Activated naive CD4-positive, alpha-beta T cell treated with anti-CD3 and anti-CD28 coated beads, Interleukin-2, amount 50 U/mL, for 16 hours (primary cell): ENCODE measurements at regions not wholly inside any gene's neighbourhood (a gene's known extent, or its start where the extent isn't known, plus 50 kb on each side); places are given as distances from the start of the nearest gene placed in this dataset.
"Not testable (repeated sequence)": the region's sequence is repeated elsewhere in the genome, so short reads cannot be mapped to it uniquely, and the experiment has no call there.

Experiments used
- DNase-seq: peaks from one replicate; pipeline ENCODE4 v3.0.0-alpha.2; 2020

DNA sequence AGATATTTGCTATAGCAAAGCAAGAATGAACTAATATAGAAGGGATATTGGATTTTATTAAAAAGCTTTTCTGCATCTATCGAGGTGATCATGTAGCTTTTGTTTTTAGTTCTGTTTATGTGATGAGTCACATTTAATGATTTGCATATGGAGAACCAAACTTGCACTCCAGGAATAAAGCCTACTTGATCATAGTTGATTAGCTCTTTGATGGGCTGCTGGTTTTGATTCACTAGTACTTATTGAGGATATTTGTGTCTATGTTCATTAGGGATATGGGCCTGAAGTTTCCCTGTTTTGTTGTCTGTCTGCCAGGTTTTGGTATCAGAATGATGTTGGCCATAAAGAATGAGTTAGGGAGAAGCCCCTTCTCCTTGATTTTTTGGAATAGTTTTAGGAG lies 310.7 kb downstream of the ARPP21 start:
- no peak for DNase-seq

DNA sequence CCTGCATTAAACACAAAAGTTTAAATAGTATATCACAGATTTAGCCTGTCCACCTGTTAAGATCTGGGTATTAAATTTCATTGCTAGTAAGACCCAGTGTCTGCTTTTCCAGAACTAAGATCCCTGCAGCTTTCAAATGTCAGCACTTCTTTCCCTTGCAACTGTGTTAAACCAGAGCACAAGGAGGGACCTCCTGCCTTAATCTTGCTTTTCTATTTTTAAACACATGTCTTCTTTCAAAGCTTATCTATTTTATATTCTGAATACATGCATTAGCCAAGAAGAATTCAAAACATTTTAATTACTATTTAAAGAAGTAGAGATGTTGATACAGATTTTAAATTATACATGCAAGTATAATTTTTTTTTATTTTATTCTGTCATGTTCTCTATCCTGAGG lies 315.1 kb downstream of the ARPP21 start:
- DNase-seq = no peak

DNA sequence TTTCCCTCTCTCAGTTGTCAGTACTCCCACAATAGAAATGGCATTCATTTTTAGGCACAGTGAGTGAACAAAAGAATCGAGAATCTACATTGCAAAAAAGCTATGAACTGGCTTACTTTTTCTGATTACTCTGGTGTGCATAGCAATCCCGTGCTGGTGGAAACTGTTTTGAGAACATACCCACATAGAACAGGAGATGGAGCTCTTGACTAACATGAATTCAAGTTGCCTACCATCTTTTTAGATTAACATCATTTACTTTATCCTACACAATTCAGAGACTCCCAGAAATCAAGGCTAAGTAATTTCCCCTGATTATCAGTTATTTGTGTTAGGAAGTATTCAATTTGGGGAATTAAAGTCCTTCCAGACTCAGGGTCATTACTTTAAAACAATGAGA lies 326.6 kb downstream of the ARPP21 start:
- DNase-seq = no peak

DNA sequence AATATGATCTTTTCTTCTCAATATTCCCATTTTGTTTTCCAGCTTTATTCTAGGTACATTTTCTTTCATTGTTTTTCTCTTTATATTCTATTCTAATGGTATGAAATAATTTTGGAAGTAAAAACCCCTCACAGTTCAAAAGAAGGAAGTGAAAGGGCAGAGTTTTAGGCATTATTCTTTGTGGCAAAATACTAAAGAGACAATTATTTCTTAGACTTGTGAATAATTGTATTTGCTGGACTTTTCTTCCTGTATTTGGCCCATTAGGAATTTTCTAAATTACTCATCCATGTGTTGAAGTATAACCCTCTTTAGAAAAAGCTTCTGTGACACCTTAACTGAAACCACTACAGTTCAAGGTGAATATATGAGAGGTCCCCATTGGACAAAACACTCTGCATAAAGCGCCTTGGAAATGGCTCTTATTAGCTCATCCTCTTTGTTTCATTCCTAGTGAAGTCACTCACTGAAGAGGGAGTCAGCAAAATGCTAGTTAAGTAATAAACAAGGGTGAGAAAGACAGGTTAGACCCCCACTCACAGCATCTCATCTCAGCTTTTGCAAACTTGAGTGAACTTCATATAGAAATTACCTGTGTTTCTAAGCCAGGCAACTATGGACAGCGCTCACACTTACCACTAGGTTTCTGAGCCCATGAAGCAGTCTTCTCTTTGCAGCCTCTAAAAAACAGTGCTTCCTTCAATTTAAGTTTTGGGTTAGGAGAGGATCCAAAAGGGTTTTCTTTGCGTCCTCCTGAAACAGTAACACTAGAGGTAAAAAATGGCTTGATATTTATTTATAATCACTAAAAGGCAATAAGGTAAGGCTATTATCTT lies 327.5 kb downstream of the ARPP21 start:
- no peak for DNase-seq

DNA sequence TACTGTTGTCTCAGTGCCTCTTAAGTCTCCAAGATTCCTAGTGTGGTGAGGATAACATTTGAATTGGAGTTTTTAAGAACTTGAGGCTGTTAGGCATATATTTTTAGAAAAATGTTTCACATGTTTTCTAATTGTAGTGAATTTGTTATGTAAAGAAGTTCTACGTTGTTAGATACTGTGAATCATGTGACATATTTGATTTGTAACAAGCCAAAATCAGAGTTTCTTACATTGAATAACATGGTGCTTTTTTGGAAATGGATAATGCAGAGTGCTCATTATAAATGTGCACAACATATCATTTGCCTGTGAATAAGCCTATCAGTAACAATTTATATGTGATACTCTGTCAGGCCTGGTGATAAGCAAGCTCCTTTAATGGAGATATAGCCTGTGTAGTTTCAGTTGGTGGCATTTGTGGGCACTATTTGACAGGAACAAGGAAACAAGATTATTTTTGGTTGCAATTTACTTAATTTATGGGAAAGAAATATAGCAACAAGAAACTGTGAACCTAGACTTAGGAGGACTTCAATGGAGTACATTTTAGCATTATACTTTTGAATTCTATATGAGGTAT lies 328.8 kb downstream of the ARPP21 start:
- DNase-seq = no peak

DNA sequence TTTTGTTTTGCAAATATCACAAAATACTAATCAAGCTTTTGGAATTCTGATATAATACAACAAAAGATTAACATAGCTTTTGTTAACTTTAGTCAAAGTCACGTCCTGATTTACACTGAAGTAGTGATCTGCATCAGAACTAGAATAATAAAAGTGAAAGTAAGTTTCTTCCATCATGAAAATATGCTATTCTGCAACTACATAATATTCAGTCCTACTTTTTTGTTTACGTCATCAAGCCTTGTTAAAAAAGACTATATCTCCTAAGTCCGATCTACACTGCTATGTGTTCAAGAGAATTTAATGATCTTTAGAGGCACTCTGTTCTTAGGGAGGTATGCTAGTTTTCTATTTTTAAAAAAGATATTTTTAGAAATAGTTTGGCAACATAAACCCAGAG lies 330.1 kb downstream of the ARPP21 start:
- no peak for DNase-seq

DNA sequence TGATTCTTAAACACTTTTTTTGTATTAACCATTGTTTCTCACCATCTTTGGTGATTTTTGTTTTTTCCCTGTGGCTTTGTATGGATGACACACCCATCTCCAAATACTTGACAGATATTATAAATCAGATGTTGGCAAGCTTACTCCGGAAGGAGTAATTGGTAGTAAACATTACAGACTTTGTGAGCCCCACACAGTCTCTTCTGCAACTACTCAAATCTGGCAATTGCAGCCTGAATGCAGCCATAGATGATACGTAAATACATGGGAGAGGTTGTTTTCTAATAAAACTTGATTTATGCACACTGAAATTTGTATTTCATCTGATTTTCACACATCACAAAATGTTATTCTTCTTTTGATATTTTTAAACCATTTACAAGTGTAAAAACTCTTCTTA lies 331.5 kb downstream of the ARPP21 start:
- DNase-seq = no peak

DNA sequence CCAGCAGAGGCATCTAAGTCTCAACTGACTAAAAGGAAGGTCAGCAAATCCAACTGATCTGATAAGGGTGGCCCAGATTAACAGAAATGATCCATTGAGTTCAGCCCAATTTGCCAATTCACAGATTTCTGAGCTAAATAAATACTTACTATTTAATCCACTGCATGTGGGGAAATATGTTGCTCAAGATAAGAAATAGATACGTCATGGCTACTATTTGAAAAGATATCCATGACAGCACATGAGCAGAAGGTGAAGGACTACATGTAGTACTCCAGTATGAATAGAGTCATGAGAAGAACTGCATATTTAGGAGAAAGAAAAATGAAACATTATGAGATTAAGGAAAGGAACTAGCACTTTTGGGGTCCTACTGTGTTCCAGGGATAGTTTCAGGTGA lies 332.4 kb downstream of the ARPP21 start:
- DNase-seq = no peak

DNA sequence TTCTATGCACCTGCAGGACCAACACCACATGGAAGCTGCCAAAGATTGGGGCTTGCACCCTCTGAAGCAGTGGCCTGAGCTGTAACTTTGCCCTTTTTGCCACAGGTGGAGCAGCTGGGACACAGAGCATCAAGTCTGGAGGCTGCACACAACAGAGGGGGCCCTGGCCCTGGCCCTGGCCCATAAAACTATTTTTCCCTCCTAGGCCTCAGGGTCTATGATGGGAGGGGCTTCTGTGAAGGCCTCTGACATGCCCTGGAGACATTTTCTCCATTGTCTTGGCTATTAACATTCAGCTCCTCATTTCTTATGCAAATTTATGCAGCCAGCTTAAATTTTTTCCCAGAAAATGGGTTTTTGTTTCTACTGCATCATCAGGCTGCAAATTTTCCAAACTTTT lies 335.5 kb downstream of the ARPP21 start:
- no peak for DNase-seq

DNA sequence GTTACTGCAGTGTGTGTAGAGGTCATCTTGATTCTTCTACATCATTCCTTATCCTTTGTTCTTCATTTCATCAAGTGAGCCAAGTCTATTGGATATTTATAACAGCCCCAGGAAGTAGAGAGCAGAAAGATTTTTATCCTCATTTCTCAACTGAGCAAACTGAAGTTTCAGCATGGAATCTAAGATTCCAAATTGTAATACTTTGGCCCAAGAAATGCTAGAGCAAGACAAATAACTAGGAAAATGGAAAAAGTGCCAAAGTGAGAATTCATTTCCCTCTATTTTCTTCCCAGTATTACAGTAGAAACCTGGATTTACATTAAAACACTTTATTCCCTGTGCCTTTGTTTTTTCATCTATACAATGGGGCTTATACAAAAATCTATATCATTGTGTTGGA lies 346.8 kb downstream of the ARPP21 start:
- no peak for DNase-seq

DNA sequence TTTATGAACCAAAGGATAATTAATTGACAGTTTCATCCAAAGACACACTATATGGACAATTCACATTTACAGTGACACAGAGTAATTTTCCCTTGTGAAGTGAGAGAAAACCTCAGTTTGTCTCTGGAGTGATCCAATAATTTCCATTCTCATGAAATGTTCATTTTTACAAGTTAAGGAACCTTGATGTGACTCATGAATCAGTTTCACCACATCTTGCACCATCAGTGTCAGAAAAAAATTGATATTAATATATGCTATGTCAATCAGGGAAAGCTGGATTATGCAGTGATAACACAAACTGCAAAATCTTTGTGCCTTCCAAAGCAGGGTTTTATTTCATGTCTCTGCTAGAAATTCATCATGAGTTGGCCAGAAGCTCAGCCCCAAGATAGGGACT lies 348.1 kb downstream of the ARPP21 start:
- DNase-seq = no peak

DNA sequence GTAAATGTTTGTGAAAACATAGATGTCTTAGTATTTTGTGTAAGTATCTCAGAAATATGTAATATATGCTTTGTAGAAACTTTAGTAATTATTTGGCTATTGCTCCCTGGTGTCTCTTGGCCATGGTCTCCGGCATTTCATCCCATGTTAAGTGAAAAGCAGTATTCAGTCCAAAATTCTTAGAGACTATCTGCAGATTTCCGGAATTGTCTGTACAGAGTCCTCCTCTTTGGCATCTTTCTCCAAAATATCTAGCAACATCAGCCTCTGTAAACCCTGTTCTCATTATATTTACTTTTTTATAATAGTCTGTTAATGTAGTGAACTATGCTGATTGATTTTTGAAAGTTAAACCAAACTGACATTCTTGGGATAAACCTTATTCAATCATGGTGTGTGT lies 352.7 kb downstream of the ARPP21 start:
- no peak for DNase-seq

DNA sequence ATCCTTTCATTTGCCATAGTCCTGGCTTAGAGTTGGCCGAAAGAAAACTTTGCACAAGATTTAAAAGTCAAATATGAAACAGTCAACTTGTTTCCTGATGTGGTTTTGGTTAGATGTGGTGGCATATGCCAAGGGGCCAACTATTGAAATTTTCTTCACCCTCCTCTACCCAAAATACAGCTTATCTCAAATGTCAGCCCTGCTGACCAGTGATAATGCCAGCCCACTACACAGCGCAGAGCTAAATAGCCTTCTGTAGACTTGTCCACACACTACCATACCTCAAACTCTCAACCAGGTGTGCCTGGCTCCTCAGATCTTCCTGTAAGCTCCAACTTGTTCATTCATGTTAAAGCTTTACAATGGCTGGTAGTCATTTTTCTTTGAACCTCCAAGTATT lies 368.5 kb upstream of the STAC start:
- no peak for DNase-seq

DNA sequence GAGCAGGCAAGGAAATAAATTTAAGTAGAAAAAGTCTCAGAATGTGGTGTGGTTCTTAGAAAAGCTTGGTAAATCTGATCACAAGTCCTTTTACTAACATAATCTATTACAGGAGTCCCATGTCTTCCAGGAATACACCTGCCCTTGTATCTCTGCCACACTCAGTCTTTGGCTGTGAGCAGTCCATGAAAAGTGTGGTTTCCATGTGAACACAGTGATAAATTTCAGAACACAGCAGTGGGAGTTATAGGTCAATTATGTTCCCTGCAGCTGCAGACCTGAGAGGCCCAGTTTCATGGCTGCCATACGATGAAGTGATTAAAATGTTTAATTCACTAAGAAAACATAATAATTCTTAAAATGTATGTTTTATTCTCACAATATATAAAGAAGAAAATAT lies 366.9 kb upstream of the STAC start:
- DNase-seq = no peak

DNA sequence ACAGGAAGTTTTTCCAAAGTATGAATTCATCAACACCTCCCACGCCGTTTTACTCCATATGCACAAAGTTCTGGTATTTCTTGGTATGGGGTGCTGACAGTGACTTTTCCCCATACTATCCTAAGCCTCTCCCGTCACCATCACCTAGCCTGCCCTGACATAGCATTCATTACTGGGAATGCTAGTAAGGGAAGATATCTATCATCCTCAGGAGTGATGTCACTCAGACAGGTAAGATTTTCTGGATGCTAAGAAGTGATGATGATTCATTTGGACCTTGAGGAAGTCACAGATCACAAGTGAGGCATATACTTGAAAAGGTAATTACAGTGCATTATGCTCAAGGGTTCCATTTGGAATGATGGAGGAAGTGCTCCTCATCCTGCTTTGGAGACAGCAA lies 355.1 kb upstream of the STAC start:
- no peak for DNase-seq

DNA sequence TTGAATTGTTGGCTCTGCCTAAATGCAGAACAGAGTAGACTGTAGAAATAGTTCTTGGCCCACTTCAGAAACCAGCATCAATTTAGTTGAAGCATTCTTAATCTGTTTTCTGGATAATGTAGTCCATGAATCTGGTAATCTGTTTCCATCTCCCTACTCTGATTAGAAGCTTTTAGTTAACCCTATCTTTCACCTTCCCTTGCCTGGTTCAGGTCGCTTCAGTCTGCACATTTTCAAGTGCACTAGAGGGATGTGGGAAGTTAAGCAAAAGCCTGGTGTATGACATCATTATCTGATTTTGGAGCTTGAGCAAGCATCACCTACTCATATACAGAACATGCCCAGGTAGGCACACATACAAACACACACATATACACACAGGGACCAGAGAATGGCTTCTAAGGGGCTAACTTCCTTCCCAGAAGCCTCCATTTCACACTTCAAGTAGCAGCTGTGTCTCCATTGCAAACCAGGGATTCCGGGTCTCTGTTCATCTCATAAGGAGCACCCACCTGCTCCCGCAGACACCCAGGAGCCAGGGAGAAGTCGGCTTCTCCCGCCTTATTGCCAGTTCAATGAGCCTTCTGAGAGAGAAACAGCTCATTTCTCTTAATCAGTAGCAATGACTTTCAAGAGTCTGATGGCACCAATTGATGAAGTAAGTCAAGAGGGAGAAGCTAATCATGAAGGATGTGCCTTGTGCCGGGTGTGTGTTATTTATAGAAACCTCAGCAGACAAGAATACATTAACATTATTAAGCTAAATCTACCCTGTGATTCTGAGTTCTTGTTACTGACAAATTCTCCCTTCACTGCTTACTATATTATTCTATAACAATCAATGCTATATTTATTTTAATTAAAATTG lies 347.9 kb upstream of the STAC start:
- DNase-seq = no peak

DNA sequence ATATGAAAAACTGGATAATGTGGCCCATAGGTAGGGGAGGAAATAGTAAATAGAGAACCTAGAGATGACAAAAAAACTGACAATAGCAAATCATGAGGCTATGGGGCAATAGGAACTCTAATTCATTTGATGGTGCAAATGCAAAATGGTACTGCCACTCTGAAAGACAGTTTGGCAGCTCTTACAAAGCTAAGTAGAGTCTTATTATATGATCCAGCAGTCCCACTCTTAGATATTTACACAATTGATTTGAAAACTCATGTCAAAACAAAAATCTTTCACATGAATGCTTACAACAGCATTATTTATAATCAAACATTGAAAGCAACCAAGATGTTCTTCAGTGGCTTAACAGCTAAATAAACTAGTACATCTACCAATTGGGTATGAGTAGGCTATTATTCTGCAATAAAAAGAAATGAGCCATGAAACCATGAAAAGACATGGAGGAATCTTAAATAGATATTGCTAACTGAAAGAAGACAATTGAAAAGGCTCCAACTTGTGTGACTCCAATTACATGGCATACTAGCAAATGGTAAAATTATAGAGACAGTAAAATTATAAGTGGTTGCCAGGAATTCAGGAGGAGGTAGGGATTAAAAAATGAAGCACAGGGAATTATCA lies 321.8 kb upstream of the STAC start:
- no peak for DNase-seq

DNA sequence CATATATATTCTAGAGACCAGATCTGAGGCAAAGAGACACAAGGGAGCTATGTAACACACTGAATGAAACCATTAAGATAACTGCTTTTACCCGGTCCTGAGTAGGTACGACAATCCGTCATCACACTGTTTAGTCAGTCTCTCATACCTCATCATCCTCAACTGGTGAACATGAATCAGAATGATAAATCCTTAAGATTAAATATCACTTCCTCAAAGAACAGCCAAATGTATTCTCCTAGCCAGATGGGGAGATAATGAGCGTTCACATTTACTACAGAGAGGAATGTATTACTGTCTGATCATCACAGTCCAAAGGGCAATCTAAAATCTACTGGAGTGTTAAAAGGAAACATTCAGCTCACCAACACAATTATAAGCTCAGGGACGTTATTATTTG lies 319.4 kb upstream of the STAC start:
- DNase-seq = no peak

DNA sequence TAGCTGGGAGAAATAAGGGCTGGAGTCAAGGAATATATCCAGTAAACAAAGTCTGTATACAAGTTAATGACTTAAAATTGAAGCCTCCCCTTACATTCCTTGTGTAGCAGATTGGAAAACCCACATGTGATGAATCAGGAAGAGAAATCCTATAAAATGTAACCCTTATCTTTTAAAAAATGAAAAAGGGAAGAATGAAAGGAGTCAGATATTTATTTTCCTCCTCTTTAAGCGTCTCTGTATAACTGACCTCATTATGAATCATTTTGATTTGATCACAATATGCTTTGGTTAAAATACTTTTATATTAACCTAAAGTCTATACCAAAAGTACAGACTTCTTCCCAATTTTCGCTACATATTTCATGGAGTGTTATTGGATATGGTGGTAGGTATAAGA lies 316.3 kb upstream of the STAC start:
- no peak for DNase-seq

DNA sequence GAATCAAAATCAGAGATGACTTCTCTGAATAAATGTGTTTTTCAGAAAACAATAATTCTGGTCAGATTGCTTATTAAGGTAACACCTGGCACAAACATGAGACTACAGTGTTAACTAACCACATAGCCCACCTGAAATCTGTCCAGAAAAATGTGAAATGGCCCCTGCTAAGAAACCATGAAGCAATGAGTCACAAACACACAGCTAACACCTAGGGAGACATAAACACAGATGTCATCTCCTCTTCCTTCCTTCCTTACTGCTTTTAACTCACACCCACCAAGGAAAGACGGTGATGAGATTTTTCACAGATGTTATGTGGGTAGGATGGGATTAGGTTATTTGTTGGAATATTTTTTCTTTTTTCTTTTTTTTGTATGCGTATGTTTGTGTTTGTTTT lies 315.0 kb upstream of the STAC start:
- DNase-seq = no peak

DNA sequence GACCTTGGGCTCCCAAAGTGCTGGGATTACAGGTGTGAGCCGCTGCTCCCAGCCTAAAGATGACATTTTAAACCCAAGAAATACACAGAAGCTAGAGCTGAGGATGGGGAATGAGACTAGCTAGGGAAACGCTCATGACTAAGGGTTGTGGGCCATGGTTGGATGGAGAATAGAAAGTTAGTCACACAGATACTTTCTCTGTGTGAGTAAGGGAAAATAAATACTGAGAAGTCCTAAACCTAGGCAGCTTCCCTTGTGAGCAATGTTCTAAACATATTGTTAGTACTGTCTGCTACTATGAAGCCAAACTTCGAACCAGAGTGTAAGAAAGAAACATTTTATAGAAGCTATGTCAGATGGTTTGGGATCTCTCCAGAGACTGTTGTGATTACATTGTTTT lies 304.8 kb upstream of the STAC start:
- DNase-seq = no peak

DNA sequence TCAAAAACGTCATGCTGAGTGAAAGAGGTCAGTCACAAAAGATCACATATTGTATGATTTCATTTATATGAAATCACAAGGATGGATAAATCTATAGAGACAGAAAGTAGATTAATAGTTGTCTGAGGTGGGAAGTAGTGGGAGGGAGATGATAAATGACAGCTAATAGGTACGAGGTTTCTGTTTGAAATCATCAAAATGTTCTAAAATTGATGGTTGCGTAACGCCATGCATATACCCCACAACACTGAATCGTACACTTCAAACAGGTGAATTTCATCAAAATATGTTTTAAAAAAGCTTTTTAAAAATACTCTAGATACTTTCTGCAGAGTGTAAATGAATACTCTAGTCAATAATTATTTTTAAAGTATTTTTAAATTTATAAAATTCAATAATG lies 303.0 kb upstream of the STAC start:
- DNase-seq = no peak

DNA sequence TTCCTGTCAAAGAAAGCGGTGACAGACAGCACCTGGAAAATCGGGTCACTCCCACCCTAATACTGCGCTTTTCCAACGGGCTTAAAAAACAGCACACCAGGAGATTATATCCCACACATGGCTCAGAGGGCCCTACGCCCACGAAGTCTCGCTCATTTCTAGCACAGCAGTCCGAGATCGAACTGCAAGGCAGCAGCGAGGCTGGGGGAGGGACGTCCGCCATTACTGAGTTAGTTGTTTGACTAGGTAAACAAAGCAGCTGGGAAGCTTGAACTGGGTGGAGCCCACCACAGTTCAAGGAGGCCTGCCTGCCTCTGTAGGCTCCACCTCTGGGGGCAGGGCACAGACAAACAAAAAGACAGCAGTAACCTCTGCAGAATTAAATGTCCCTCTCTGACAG lies 297.3 kb upstream of the STAC start:
- DNase-seq = not testable (repeated sequence)

DNA sequence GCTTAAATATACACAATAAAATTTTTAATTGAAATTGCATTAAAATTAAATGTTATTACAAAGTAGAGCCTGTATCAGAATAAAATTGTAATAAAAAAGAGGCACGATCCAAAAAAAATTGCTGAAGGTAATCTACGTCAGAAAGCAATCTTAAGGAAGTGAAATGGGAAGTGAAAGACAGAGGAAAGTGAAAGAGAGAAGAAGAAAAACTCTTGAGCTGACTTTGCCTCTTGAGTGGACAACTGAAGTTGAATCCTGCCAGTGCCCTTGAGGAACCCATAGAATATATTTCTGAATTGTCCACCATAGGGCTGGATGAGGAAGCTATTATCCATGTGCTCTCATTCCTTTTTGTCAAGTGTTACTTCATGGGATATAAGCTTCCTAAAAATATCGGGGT lies 285.1 kb upstream of the STAC start:
- DNase-seq = no peak
